GM12874 (cell line): ENCODE measurements at regions not wholly inside any gene's neighbourhood (a gene's known extent, or its start where the extent isn't known, plus 50 kb on each side); places are given as distances from the start of the nearest gene placed in this dataset.

Source experiments
- TF ChIP-seq, protein P1 (sequence below): IDR thresholded peaks from 2 replicates; pipeline ENCODE4 v1.5.1; 2011; ENCODE audit warnings: low read depth, mild to moderate bottlenecking, control low read depth, low read length, moderate library complexity; ENCODE audit not compliant: insufficient read depth

DNA sequence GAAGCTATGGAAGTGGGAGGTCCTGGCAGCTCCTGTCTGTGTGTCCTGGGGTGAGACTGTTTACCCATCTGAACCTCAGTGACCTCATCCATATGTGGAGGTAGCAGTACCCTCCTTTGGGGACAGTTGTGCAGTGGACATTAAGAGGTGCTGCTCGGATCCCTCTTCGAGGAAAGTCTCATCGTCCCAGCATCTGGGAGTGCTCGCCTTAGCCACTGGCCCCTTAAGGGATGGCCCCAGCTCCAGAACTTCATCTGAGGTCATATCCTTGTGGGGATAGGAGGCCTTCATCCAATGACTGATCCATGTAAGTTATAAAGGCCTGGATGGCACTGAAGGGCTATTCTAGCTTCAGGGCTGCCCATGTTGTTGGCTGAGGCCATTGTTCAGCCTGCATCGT is 538.1 kb downstream of the MIAT start:
- TF ChIP-seq, protein P1, sequence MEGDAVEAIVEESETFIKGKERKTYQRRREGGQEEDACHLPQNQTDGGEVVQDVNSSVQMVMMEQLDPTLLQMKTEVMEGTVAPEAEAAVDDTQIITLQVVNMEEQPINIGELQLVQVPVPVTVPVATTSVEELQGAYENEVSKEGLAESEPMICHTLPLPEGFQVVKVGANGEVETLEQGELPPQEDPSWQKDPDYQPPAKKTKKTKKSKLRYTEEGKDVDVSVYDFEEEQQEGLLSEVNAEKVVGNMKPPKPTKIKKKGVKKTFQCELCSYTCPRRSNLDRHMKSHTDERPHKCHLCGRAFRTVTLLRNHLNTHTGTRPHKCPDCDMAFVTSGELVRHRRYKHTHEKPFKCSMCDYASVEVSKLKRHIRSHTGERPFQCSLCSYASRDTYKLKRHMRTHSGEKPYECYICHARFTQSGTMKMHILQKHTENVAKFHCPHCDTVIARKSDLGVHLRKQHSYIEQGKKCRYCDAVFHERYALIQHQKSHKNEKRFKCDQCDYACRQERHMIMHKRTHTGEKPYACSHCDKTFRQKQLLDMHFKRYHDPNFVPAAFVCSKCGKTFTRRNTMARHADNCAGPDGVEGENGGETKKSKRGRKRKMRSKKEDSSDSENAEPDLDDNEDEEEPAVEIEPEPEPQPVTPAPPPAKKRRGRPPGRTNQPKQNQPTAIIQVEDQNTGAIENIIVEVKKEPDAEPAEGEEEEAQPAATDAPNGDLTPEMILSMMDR: no peak

DNA sequence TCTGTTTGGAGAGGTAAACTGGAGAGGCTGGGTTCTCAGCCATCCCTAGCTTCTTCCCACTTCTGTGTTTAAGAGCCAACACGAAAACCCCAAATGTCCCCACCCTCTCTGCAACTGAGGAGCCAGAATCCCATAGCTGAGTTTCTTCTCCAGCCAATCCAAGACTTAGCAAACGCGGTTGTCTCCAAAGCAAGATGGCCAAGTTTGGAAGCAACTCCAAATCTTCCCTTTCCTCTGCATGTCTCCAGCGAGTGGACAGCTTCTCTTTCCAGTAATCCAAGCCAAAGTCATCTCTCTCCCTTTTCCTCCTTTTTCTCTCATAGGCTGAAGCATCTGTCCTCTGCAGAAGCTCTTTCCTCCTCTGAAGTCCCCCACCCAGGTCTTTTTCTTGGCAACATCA is 539.2 kb downstream of the MIAT start:
- TF ChIP-seq, protein P1: no peak

DNA sequence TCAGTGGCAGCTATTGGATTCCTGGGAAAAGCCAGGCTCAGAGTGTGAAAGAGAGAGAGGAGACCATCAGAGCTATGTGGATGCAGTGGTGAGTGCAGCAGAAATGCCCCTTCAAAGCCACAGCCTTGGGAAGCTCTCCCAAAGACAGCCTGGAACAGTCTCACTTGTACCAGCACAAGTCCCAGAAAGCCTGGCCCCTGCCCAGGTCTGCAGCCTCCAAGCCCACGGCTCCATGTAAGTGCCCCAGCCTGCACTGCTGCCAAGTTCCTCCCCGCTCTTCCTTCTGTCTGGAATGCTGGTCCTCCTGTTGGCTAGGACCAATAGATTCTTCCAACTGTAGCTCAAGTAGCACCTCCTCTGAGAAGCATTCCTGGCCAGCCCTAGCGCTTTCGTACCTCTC is 539.7 kb downstream of the MIAT start:
- TF ChIP-seq, protein P1: no peak

DNA sequence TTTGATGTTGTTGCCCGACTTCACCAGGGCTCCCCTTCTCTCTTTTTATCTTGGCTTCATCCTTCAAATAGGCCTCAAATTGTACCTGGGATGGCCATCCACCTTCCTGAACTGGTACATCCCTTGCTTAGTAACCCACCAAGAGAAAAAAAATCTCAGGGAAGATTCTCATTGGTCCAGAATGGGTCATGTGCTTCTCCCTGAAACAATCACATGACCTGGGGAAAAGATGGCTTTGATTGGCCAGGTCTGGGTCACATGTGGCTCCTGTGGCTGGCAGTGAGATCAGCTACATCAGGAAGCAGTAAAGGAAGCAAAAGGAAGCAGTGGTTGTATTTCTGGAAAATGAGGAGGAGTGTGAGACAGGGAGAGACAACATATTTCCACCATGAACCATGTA is 540.2 kb downstream of the MIAT start:
- TF ChIP-seq, protein P1: no peak

DNA sequence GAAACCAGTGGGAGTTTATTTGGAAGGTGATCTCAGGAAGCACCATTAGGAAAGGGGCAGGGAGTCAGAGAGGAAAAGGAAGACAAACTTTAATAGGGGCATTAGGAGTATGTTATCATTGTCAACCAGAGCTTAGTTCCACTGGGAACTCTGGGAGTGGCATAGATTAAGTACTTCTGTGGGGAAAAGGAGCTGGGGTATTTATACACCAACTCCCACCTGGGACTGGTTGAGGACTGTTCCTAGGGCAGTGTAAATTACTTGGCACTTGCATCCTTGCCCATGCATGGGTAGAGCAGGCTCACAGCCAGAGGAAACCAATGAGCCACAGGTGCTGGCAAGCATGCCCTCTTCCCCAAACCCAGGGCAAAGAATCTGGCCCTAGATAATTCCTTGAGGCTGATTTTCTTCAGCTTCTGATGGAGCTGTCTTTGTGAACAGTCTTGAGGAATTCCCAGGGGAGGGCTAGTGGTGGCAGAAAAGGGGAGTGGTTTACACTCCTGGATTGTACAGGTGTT is 541.2 kb downstream of the MIAT start:
- TF ChIP-seq, protein P1: no peak

DNA sequence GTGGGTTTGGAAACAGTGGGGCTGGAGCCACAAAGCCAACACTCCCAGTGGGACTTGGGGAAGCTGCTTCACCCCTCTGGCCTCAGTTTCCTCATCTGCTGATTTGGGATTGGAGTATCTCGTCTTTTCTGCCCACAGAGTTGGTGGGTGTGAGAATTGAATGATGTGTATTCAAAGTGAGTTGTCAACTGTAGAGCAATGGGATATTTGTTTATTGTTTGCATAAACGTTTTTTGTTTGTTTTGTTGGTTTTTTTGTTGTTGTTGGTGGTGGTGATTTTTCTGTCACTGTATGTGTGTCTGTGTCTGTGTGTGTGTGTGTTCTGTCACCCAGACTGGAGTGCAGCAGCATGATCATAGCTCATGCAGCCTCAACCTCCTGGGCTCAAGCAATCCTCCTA is 542.0 kb downstream of the MIAT start:
- TF ChIP-seq, protein P1: no peak

DNA sequence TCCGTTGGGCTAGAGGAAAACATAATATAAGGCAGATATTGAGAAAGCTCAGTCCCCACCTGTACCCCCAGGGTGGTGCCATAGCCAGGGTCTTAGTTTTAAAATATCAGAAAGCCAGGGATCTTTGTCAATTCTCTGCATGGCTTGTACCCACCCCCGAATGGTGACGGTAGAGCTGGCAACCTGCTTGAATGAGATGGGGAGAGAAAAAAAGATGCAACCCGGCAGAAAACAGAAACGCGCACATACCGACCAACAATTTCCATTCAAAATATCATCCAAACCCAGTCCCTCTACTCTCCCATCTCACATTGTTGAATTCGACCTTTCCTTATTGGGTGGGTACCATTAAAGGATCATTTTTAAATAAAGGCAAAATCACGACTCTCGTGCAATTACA is 543.9 kb downstream of the MIAT start:
- TF ChIP-seq, protein P1: no peak
